Putamen (tissue), 1 donor: ENCODE measurements at regions not wholly inside any gene's neighbourhood (a gene's known extent, or its start where the extent isn't known, plus 50 kb on each side); places are given as distances from the start of the nearest gene placed in this dataset.

Experiments used
- DNase-seq: peaks from one replicate; pipeline ENCODE4 v3.0.0-alpha.2; 2016; ENCODE audit warnings: low spot score

- DNase-seq = peak; percentile 68
These were observed 74.8 kb upstream of the ADAM23 start for GRCh38 chr2:206368484-206368883.

GRCh38 chr2:206368933-206369569, 74.3 kb upstream of the ADAM23 start:
- DNase-seq = peak; percentile 56

- DNase-seq = no peak
These were observed 67.4 kb upstream of the ADAM23 start for GRCh38 chr2:206375956-206376355.

- no peak for DNase-seq
These were observed 64.5 kb upstream of the ADAM23 start for GRCh38 chr2:206378835-206379234.

GRCh38 chr2:206379266-206379665, 64.1 kb upstream of the ADAM23 start:
- DNase-seq = no peak

GRCh38 chr2:206379886-206380285, 63.4 kb upstream of the ADAM23 start:
- DNase-seq = no peak

- no peak for DNase-seq
These were observed 61.5 kb upstream of the ADAM23 start for GRCh38 chr2:206381881-206382280.

GRCh38 chr2:206383669-206384068, 59.7 kb upstream of the ADAM23 start:
- no peak for DNase-seq

- no peak for DNase-seq
These were observed 55.5 kb upstream of the ADAM23 start for GRCh38 chr2:206387808-206388207.

GRCh38 chr2:206388698-206389097, 54.6 kb upstream of the ADAM23 start:
- DNase-seq = no peak

- DNase-seq = no peak
These were observed 54.2 kb upstream of the ADAM23 start for GRCh38 chr2:206389164-206389563.

- no peak for DNase-seq
These were observed 53.2 kb upstream of the ADAM23 start for GRCh38 chr2:206390181-206390580.

GRCh38 chr2:206392118-206392517, 51.2 kb upstream of the ADAM23 start:
- DNase-seq = peak; percentile 11
